Endothelial cell (in vitro differentiated cells): ENCODE measurements at regions not wholly inside any gene's neighbourhood (a gene's known extent, or its start where the extent isn't known, plus 50 kb on each side); places are given as distances from the start of the nearest gene placed in this dataset.

Experiments used
- DNase-seq: peaks from one replicate; pipeline ENCODE4 v3.0.0; 2021; ENCODE audit warnings: low spot score
- H3K27ac Mint-ChIP-seq: one replicate; pipeline ENCODE4 v1.8.0; 2021; ENCODE audit warnings: mixed read lengths, inconsistent platforms; ENCODE audit not compliant: unreplicated experiment
- H3K27me3 Mint-ChIP-seq: one replicate; pipeline ENCODE4 v1.8.0; 2021; ENCODE audit warnings: mild to moderate bottlenecking, moderate library complexity, mixed read lengths, inconsistent platforms; ENCODE audit not compliant: unreplicated experiment
- H3K36me3 Mint-ChIP-seq: one replicate; pipeline ENCODE4 v1.8.0; 2021; ENCODE audit warnings: mild to moderate bottlenecking, low read depth, mixed read lengths, inconsistent platforms; ENCODE audit not compliant: unreplicated experiment
- H3K4me1 Mint-ChIP-seq: one replicate; pipeline ENCODE4 v1.8.0; 2021; ENCODE audit warnings: mild to moderate bottlenecking, mixed read lengths, inconsistent platforms; ENCODE audit not compliant: unreplicated experiment
- H3K4me3 Mint-ChIP-seq: one replicate; pipeline ENCODE4 v1.8.0; 2021; ENCODE audit warnings: mild to moderate bottlenecking, mixed read lengths, inconsistent platforms; ENCODE audit not compliant: unreplicated experiment
- H3K9me3 Mint-ChIP-seq: one replicate; pipeline ENCODE4 v1.8.0; 2021; ENCODE audit warnings: mixed read lengths, inconsistent platforms; ENCODE audit not compliant: unreplicated experiment
- TF ChIP-seq, protein P1 (sequence below): fragments of 200-600 bp; sonication (generic); IDR thresholded peaks from one replicate; pipeline ENCODE4 v1.5.0; 2021; ENCODE audit warnings: antibody characterized with exemption; ENCODE audit not compliant: unreplicated experiment

DNA sequence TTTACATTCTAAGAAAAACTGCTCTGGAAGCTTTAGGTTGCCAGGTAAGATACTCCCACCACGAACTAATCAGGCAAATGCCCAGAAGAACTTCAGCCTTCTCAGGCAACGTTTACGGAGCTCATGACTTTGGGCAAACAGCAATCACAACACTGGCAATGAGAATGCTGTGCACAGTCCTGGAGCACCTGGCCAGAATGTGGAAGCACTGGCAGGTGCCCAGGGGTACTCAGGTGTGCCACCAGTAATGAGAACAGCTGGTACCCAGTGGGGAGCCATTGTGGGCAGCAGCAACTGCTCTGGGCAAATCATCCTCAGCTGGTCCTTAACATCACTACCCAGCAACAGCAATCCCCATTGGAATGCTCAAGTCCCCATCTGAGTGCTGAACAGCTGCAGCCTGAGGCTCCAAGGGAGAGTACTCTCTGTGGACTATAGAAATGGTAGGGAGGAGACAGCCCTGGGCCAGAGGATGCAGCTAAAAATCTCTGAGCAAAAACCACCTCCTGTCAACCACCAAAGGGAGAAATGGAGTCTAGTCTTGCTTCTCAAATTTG is 210.0 kb downstream of the FOXO1 start:
- Mint-ChIP-seq H3K9me3 (no peaks in the 10 kb centered on the region), H3K27me3 (no peaks in the 10 kb centered on the region), H3K4me3 (no peak overlapping the region), H3K36me3 (no peaks in the 10 kb centered on the region), H3K4me1 (peaks cover 2% of the 10 kb centered on the region), H3K27ac (no peak overlapping the region)
- TF ChIP-seq, protein P1, sequence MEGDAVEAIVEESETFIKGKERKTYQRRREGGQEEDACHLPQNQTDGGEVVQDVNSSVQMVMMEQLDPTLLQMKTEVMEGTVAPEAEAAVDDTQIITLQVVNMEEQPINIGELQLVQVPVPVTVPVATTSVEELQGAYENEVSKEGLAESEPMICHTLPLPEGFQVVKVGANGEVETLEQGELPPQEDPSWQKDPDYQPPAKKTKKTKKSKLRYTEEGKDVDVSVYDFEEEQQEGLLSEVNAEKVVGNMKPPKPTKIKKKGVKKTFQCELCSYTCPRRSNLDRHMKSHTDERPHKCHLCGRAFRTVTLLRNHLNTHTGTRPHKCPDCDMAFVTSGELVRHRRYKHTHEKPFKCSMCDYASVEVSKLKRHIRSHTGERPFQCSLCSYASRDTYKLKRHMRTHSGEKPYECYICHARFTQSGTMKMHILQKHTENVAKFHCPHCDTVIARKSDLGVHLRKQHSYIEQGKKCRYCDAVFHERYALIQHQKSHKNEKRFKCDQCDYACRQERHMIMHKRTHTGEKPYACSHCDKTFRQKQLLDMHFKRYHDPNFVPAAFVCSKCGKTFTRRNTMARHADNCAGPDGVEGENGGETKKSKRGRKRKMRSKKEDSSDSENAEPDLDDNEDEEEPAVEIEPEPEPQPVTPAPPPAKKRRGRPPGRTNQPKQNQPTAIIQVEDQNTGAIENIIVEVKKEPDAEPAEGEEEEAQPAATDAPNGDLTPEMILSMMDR: no peak
- no peak for DNase-seq

DNA sequence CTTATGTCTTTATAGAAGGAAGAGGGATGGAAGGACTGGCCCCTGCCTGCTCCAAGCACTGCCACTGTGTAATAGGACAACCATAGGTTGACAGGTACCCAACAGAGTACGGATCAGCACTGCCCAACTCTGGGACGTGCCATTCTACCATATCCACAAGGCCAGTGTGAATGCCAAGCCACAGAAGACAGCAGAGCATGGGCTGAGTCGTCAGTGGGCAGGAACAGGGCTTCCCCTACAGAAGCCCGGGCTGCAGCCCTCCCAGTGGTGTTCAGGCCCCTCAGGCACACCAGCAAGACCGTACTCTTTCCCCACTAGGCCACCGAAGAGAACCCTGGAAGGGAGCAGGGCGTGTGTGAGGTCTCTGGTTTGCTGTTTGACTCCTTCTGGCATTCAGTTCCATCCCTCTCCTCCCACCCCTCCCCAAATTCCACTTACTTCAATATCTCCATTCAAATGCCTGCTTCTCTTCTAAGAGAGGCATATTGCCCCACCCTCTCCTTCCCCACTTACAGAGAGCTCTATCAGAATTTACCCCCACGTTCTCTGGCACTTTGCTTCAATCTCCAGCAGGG is 209.4 kb downstream of the FOXO1 start:
- Mint-ChIP-seq H3K27ac (no peak overlapping the region), H3K4me1 (peaks cover 2% of the 10 kb centered on the region), H3K9me3 (no peaks in the 10 kb centered on the region), H3K4me3 (no peak overlapping the region), H3K27me3 (no peaks in the 10 kb centered on the region), H3K36me3 (no peaks in the 10 kb centered on the region)
- DNase-seq: no peak
- TF ChIP-seq, protein P1: no peak

DNA sequence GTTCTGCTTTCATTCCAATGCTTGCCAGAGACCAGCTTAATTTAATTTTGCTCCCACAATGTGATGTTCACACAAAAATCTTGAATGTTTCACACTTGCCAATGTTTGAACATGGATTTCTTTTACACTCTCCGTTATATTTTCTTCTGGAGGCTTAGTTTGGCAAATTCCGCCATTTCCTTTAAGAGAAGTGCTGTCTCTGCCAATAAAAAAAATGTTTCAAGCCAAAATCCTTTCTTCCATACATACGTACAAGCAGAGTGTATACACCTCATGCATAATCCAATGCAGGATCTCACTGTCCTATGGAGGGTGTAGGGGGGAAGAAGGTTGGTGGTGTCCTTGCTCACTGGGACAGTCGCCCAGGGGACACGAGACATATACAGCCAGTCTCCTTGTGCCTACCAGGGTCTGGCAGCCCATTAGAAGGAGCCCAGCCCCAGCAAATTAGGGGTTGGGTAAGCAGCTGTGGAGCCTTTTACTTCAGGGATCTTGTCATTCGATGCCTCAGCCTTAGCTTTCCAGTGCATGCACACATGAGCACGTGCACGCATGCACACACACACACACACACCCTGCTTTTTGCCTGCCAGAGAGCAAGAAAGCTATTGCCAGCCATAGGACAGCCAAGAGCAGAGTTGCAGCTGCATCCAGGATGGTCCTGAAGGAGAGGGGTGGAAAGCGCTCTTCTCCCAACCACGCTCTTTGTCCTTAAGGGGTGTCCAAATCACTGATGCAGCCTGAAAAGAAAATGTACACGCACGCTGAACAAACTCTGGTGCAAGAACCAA is 208.3 kb downstream of the FOXO1 start:
- Mint-ChIP-seq H3K27me3 (no peaks in the 10 kb centered on the region), H3K27ac (no peak overlapping the region), H3K4me1 (no peaks in the 10 kb centered on the region), H3K36me3 (no peaks in the 10 kb centered on the region), H3K9me3 (no peaks in the 10 kb centered on the region), H3K4me3 (no peak overlapping the region)
- DNase-seq: no peak
- TF ChIP-seq, protein P1: no peak

DNA sequence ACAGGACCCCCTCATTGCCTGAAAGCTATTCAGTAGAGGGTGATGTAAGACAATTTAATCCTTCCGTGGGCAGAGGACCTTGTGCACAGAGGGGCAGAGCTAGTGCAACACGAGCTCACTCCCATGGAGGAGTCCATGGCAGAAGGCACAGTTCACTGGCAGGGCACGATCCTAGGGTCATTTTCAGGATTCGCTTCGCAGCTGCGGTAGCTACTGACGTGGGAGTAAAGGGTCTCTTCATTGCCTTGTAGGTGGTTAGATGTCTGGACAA is 207.8 kb downstream of the FOXO1 start:
- Mint-ChIP-seq H3K9me3 (no peaks in the 10 kb centered on the region), H3K27ac (no peak overlapping the region), H3K27me3 (no peaks in the 10 kb centered on the region), H3K4me3 (no peak overlapping the region), H3K36me3 (no peaks in the 10 kb centered on the region), H3K4me1 (no peaks in the 10 kb centered on the region)
- no peak for DNase-seq
- TF ChIP-seq, protein P1: no peak

DNA sequence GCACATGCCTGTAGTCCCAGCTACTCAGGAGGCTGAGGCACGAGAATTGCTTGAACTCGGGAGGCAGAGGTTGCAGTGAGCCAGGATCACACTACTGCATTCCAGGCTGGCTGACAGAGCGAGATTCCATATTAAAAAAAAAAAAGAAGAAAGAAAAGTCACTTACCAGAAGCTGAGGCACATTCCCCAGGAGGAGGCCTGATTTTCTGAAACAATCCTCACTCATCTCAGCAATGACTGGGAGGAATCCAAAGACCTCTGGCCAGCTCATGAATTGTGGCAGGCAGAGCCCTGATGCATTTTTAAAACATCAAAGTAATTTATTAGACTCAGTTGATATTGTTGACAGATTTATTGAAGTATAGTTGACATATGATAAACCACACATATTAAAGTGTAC is 206.3 kb downstream of the FOXO1 start:
- DNase-seq: no peak
- Mint-ChIP-seq H3K9me3 (no peaks in the 10 kb centered on the region), H3K36me3 (no peaks in the 10 kb centered on the region), H3K27me3 (peaks cover 1% of the 10 kb centered on the region), H3K4me3 (no peak overlapping the region), H3K27ac (no peak overlapping the region), H3K4me1 (no peaks in the 10 kb centered on the region)
- TF ChIP-seq, protein P1: no peak
